ENCODE measurements at regions not wholly inside any gene's neighbourhood (a gene's known extent, or its start where the extent isn't known, plus 50 kb on each side); places are given as distances from the start of the nearest gene placed in this dataset.

- Histone ChIP-seq H3K4me1 (ENCODE audit: insufficient read depth, poor library complexity, severe bottlenecking) (peaks cover 20% of the 10 kb centered on the region), H3K27ac (ENCODE audit: poor library complexity, severe bottlenecking) (no peak overlapping the region), H3K4me3 (ENCODE audit: severe bottlenecking) (no peak overlapping the region), H3K27me3 (ENCODE audit: insufficient read depth, poor library complexity, severe bottlenecking) (no peaks in the 10 kb centered on the region), H3K36me3 (ENCODE audit: low read depth) (no peaks in the 10 kb centered on the region), H3K9me3 (ENCODE audit: severe bottlenecking) (no peaks in the 10 kb centered on the region)
- DNase-seq (ENCODE audit: low spot score): no peak
- ATAC-seq (ENCODE audit: low read depth): peak; percentile 85
- no peak for TF ChIP-seq CTCF (IDR thresholded peaks at IDR 0.05; ENCODE audit: poor library complexity, severe bottlenecking)
Measured at GRCh38 chr7:42774436-42774835, 137.4 kb downstream of the C7orf25 start.

GRCh38 chr7:42770114-42770513 is 141.8 kb downstream of the C7orf25 start:
- Histone ChIP-seq H3K36me3 (ENCODE audit: low read depth) (no peaks in the 10 kb centered on the region), H3K27me3 (ENCODE audit: insufficient read depth, poor library complexity, severe bottlenecking) (no peaks in the 10 kb centered on the region), H3K9me3 (ENCODE audit: severe bottlenecking) (no peaks in the 10 kb centered on the region), H3K4me1 (ENCODE audit: insufficient read depth, poor library complexity, severe bottlenecking) (peaks cover 20% of the 10 kb centered on the region), H3K27ac (ENCODE audit: poor library complexity, severe bottlenecking) (no peak overlapping the region), H3K4me3 (ENCODE audit: severe bottlenecking) (no peak overlapping the region)
- peak; percentile 87 for ATAC-seq (ENCODE audit: low read depth)
- peak; percentile 51 for DNase-seq (ENCODE audit: low spot score)
- TF ChIP-seq CTCF (IDR thresholded peaks at IDR 0.05; ENCODE audit: poor library complexity, severe bottlenecking): no peak

GRCh38 chr7:42768045-42768444 is 143.8 kb downstream of the C7orf25 start:
- ATAC-seq (ENCODE audit: low read depth): no peak
- DNase-seq (ENCODE audit: low spot score): no peak
- TF ChIP-seq CTCF (IDR thresholded peaks at IDR 0.05; ENCODE audit: poor library complexity, severe bottlenecking): no peak
- peaks cover 8% of the 10 kb centered on the region for H3K4me1 ChIP-seq (ENCODE audit: insufficient read depth, poor library complexity, severe bottlenecking)
- no peaks in the 10 kb centered on the region for H3K36me3 ChIP-seq (ENCODE audit: low read depth)
- H3K27ac ChIP-seq (ENCODE audit: poor library complexity, severe bottlenecking): no peak overlapping the region
- H3K4me3 ChIP-seq (ENCODE audit: severe bottlenecking): no peak overlapping the region
- no peaks in the 10 kb centered on the region for H3K9me3 ChIP-seq (ENCODE audit: severe bottlenecking)
- no peaks in the 10 kb centered on the region for H3K27me3 ChIP-seq (ENCODE audit: insufficient read depth, poor library complexity, severe bottlenecking)

- H3K4me1 ChIP-seq (ENCODE audit: insufficient read depth, poor library complexity, severe bottlenecking): peaks cover 8% of the 10 kb centered on the region
- DNase-seq (ENCODE audit: low spot score) (no peak), ATAC-seq (ENCODE audit: low read depth) (no peak)
- no peaks in the 10 kb centered on the region for H3K27me3 ChIP-seq (ENCODE audit: insufficient read depth, poor library complexity, severe bottlenecking)
- TF ChIP-seq CTCF (IDR thresholded peaks at IDR 0.05; ENCODE audit: poor library complexity, severe bottlenecking): no peak
- H3K36me3 ChIP-seq (ENCODE audit: low read depth): no peaks in the 10 kb centered on the region
- no peak overlapping the region for H3K27ac ChIP-seq (ENCODE audit: poor library complexity, severe bottlenecking)
- no peak overlapping the region for H3K4me3 ChIP-seq (ENCODE audit: severe bottlenecking)
- H3K9me3 ChIP-seq (ENCODE audit: severe bottlenecking): no peaks in the 10 kb centered on the region
Measured at GRCh38 chr7:42766782-42767423, 145.0 kb downstream of the C7orf25 start.

- Histone ChIP-seq H3K27ac (ENCODE audit: poor library complexity, severe bottlenecking) (no peak overlapping the region), H3K9me3 (ENCODE audit: severe bottlenecking) (no peaks in the 10 kb centered on the region), H3K4me3 (ENCODE audit: severe bottlenecking) (no peak overlapping the region), H3K36me3 (ENCODE audit: low read depth) (no peaks in the 10 kb centered on the region), H3K4me1 (ENCODE audit: insufficient read depth, poor library complexity, severe bottlenecking) (peaks cover 8% of the 10 kb centered on the region), H3K27me3 (ENCODE audit: insufficient read depth, poor library complexity, severe bottlenecking) (no peaks in the 10 kb centered on the region)
- no peak for ATAC-seq (ENCODE audit: low read depth)
- TF ChIP-seq CTCF (IDR thresholded peaks at IDR 0.05; ENCODE audit: poor library complexity, severe bottlenecking): no peak
- DNase-seq (ENCODE audit: low spot score): no peak
Measured at GRCh38 chr7:42765931-42766330, 145.9 kb downstream of the C7orf25 start.

Measured in RWPE2 (cell line).